ENCODE measurements at regions not wholly inside any gene's neighbourhood (a gene's known extent, or its start where the extent isn't known, plus 50 kb on each side); places are given as distances from the start of the nearest gene placed in this dataset.

- no peak for TF ChIP-seq CTCF (IDR thresholded peaks at IDR 0.05; ENCODE audit: partially characterized antibody, unreplicated experiment)
- Mint-ChIP-seq H3K27ac (ENCODE audit: unreplicated experiment) (no peak overlapping the region), H3K9me3 (ENCODE audit: unreplicated experiment) (peaks cover 2% of the 10 kb centered on the region), H3K36me3 (ENCODE audit: unreplicated experiment) (peaks cover 6% of the 10 kb centered on the region), H3K4me1 (ENCODE audit: low read depth, unreplicated experiment) (peaks cover 13% of the 10 kb centered on the region), H3K27me3 (ENCODE audit: unreplicated experiment) (no peaks in the 10 kb centered on the region), H3K4me3 (ENCODE audit: unreplicated experiment) (no peak overlapping the region)
- no peak for DNase-seq
Observed at GRCh38 chr10:33126742-33127141, 168.7 kb upstream of the ITGB1 start.

- H3K4me3 Mint-ChIP-seq (ENCODE audit: unreplicated experiment), result no peak overlapping the region
- no peak for DNase-seq
- H3K27ac Mint-ChIP-seq (ENCODE audit: unreplicated experiment), result no peak overlapping the region
- peaks cover 12% of the 10 kb centered on the region for H3K4me1 Mint-ChIP-seq (ENCODE audit: low read depth, unreplicated experiment)
- TF ChIP-seq CTCF (IDR thresholded peaks at IDR 0.05; ENCODE audit: partially characterized antibody, unreplicated experiment), result no peak
- no peaks in the 10 kb centered on the region for H3K27me3 Mint-ChIP-seq (ENCODE audit: unreplicated experiment)
- peaks cover 6% of the 10 kb centered on the region for H3K36me3 Mint-ChIP-seq (ENCODE audit: unreplicated experiment)
- H3K9me3 Mint-ChIP-seq (ENCODE audit: unreplicated experiment), result peaks cover 2% of the 10 kb centered on the region
Observed at GRCh38 chr10:33125522-33126517, 167.8 kb upstream of the ITGB1 start.

GRCh38 chr10:33125111-33125510 lies 167.1 kb upstream of the ITGB1 start:
- TF ChIP-seq CTCF (IDR thresholded peaks at IDR 0.05; ENCODE audit: partially characterized antibody, unreplicated experiment), result no peak
- Mint-ChIP-seq H3K27me3 (ENCODE audit: unreplicated experiment) (no peaks in the 10 kb centered on the region), H3K4me3 (ENCODE audit: unreplicated experiment) (no peak overlapping the region), H3K27ac (ENCODE audit: unreplicated experiment) (no peak overlapping the region), H3K9me3 (ENCODE audit: unreplicated experiment) (peaks cover 2% of the 10 kb centered on the region), H3K36me3 (ENCODE audit: unreplicated experiment) (peaks cover 6% of the 10 kb centered on the region), H3K4me1 (ENCODE audit: low read depth, unreplicated experiment) (peaks cover 10% of the 10 kb centered on the region)
- DNase-seq, result no peak

- no peak for TF ChIP-seq CTCF (IDR thresholded peaks at IDR 0.05; ENCODE audit: partially characterized antibody, unreplicated experiment)
- peaks cover 6% of the 10 kb centered on the region for H3K36me3 Mint-ChIP-seq (ENCODE audit: unreplicated experiment)
- H3K4me3 Mint-ChIP-seq (ENCODE audit: unreplicated experiment), result no peak overlapping the region
Observed at GRCh38 chr10:33123680-33124079, 165.7 kb upstream of the ITGB1 start.

More at GRCh38 chr10:33123680-33124079, 165.7 kb upstream of the ITGB1 start:
- DNase-seq, result no peak
- Mint-ChIP-seq H3K27ac (ENCODE audit: unreplicated experiment) (no peak overlapping the region), H3K9me3 (ENCODE audit: unreplicated experiment) (peaks cover under 1% of the 10 kb centered on the region), H3K4me1 (ENCODE audit: low read depth, unreplicated experiment) (peaks cover 4% of the 10 kb centered on the region), H3K27me3 (ENCODE audit: unreplicated experiment) (no peaks in the 10 kb centered on the region)
